ENCODE measurements at regions not wholly inside any gene's neighbourhood (a gene's known extent, or its start where the extent isn't known, plus 50 kb on each side); places are given as distances from the start of the nearest gene placed in this dataset.

DNA sequence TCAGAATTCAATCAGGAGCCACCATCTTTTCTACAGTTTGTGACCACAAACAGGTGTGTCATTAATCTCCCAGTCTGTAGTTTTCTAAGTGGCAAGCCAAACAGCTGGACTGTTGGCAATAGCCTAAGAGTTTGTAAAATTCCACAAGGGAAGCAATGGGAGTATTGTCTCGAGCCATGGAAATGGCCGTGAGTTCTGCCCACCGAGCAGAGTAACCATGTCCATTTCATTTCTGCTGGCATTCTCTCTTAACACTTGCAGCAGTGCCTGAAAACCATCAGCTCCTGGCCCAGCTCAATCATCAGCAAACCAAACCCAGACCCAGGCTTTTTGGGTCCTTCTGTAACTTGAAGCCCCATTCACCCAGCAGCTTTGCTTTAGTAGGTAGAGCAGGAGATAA, 387.8 kb upstream of the CDH7 start:
- TF ChIP-seq, protein P1, sequence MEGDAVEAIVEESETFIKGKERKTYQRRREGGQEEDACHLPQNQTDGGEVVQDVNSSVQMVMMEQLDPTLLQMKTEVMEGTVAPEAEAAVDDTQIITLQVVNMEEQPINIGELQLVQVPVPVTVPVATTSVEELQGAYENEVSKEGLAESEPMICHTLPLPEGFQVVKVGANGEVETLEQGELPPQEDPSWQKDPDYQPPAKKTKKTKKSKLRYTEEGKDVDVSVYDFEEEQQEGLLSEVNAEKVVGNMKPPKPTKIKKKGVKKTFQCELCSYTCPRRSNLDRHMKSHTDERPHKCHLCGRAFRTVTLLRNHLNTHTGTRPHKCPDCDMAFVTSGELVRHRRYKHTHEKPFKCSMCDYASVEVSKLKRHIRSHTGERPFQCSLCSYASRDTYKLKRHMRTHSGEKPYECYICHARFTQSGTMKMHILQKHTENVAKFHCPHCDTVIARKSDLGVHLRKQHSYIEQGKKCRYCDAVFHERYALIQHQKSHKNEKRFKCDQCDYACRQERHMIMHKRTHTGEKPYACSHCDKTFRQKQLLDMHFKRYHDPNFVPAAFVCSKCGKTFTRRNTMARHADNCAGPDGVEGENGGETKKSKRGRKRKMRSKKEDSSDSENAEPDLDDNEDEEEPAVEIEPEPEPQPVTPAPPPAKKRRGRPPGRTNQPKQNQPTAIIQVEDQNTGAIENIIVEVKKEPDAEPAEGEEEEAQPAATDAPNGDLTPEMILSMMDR (IDR thresholded peaks at IDR 0.05; ENCODE audit: low read length): no peak
- no peak for TF ChIP-seq EZH2phosphoT487 (IDR thresholded peaks at IDR 0.05; ENCODE audit: low read length)

Data from MM.1S (cell line).